Astrocyte (in vitro differentiated cells and primary cell): ENCODE measurements at regions not wholly inside any gene's neighbourhood (a gene's known extent, or its start where the extent isn't known, plus 50 kb on each side); places are given as distances from the start of the nearest gene placed in this dataset.
A peak's percentile ranks its signal among the peaks of the same experiment; 100 is the strongest.

Source experiments
- DNase-seq: peaks from one replicate; pipeline ENCODE4 v3.0.0-alpha.2; 2010; ENCODE audit warnings: low read depth
- FAIRE-seq: peaks from 2 replicates; lab custom pipeline; 2011; peaks lifted over from hg19 to GRCh38; lab: Jason Lieb, UNC
- H2AFZ ChIP-seq: 2 replicates; pipeline ENCODE4 v1.6.0; 2012; ENCODE audit warnings: low read depth, low read length, inconsistent platforms
- H3K27ac ChIP-seq: 2 replicates; pipeline ENCODE4 v1.5.1; 2011; ENCODE audit warnings: low read depth, low read length, inconsistent platforms
- H3K27me3 ChIP-seq: 2 replicates; pipeline ENCODE4 v1.6.0; 2011; ENCODE audit warnings: low read length, inconsistent platforms; ENCODE audit not compliant: insufficient read depth
- H3K36me3 ChIP-seq: 2 replicates; pipeline ENCODE4 v1.5.1; 2011; ENCODE audit warnings: low read length, inconsistent platforms; ENCODE audit not compliant: insufficient read depth
- H3K4me1 ChIP-seq: 2 replicates; pipeline ENCODE4 v1.5.1; 2011; ENCODE audit warnings: low read length, inconsistent platforms; ENCODE audit not compliant: insufficient read depth
- H3K4me2 ChIP-seq: 2 replicates; pipeline ENCODE4 v1.6.0; 2012; ENCODE audit warnings: low read length, inconsistent platforms
- H3K4me3 ChIP-seq: 2 replicates; pipeline ENCODE4 v1.5.1; 2011; ENCODE audit warnings: low read depth, mild to moderate bottlenecking, low read length, inconsistent platforms; ENCODE audit not compliant: insufficient read depth
- H3K79me2 ChIP-seq: 2 replicates; pipeline ENCODE4 v1.6.0; 2012; ENCODE audit warnings: mild to moderate bottlenecking, low read length, inconsistent platforms; ENCODE audit not compliant: insufficient read depth
- H3K9ac ChIP-seq: 2 replicates; pipeline ENCODE4 v1.6.0; 2012; ENCODE audit warnings: mild to moderate bottlenecking, low read length, inconsistent platforms
- H3K9me3 ChIP-seq: 2 replicates; pipeline ENCODE4 v1.5.1; 2012; ENCODE audit warnings: low read depth, mild to moderate bottlenecking, low read length, inconsistent platforms; ENCODE audit not compliant: insufficient read depth
- H4K20me1 ChIP-seq: 2 replicates; pipeline ENCODE4 v1.6.0; 2012; ENCODE audit warnings: low read length, inconsistent platforms; ENCODE audit not compliant: insufficient read depth
- H3K27ac Mint-ChIP-seq: one replicate; pipeline ENCODE4 v1.8.0; 2021; ENCODE audit warnings: mild to moderate bottlenecking, mixed read lengths; ENCODE audit not compliant: unreplicated experiment
- H3K27me3 Mint-ChIP-seq: one replicate; pipeline ENCODE4 v1.8.0; 2021; ENCODE audit warnings: low read depth, mixed read lengths; ENCODE audit not compliant: unreplicated experiment
- H3K36me3 Mint-ChIP-seq: one replicate; pipeline ENCODE4 v1.8.0; 2021; ENCODE audit warnings: low read depth, mixed read lengths; ENCODE audit not compliant: unreplicated experiment
- H3K4me1 Mint-ChIP-seq: one replicate; pipeline ENCODE4 v1.8.0; 2021; ENCODE audit warnings: low read depth, mixed read lengths; ENCODE audit not compliant: unreplicated experiment
- H3K4me3 Mint-ChIP-seq: one replicate; pipeline ENCODE4 v1.8.0; 2021; ENCODE audit warnings: mild to moderate bottlenecking, moderate library complexity, mixed read lengths; ENCODE audit not compliant: unreplicated experiment
- H3K9me3 Mint-ChIP-seq: one replicate; pipeline ENCODE4 v1.8.0; 2021; ENCODE audit warnings: mild to moderate bottlenecking, mixed read lengths; ENCODE audit not compliant: unreplicated experiment
- CTCF ChIP-seq: IDR thresholded peaks from 2 replicates; pipeline ENCODE4 v1.5.1; 2011; ENCODE audit warnings: low read depth, mild to moderate bottlenecking, inconsistent platforms, low read length, moderate library complexity; ENCODE audit not compliant: insufficient read depth
- EZH2 ChIP-seq: IDR thresholded peaks from 2 replicates; pipeline ENCODE4 v1.6.1; 2012; ENCODE audit warnings: mild to moderate bottlenecking, low read length, inconsistent platforms; ENCODE audit not compliant: insufficient read depth

DNA sequence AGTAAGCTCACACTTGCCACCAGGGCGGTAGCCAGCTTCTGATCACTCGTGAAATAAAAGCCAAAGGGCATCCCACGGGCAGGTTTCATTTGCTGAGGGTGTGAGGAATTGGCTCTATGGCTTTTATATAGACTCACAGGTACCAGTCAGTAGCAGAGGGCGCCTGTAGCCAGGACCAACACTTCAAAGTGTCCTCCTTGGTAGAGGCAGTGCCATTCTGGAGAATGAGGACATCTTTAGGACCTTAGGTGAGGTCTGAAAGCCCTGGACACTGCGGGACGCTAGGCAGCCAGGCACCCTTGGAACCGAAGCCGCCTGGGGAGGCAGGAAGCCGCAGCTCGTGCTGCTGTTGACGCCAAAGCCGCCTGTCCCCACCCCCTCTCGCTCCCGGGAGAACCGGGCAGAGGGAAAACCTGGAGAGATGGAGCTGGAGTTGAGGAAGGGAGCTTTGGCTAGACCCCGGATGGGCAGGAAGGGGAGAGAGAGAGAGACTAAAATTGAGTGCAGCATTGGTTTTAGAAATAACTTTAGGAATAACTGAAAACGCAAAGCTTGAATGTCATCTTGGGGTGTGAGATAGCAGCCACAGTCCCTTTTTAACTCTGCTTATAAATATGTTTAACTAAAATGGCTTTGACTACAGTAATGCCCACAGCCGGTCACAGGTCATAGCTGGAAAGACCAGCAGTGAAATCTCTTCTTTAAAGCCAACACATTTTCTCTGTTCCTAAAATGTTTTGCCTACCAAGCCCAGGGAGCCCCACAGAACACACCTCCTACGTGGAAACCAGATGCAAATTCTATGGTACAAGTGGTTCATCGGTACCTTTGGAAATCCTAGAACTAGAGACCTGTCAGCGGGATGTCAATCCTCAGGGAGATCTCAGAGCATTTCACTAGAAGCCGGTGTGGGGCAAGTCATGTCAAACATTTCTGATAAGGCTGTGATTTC lies 128.5 kb upstream of the CDYL start:
- no peaks in the 10 kb centered on the region for H3K79me2 ChIP-seq
- DNase-seq (peak; percentile 72), FAIRE-seq (no peak)
- H3K4me1 ChIP-seq = peaks cover 6% of the 10 kb centered on the region
- H3K9ac ChIP-seq = peak overlapping the region; percentile 67
- peak overlapping the region; percentile 96 for H2AFZ ChIP-seq
- no peaks in the 10 kb centered on the region for H3K27me3 ChIP-seq
- H3K4me3 ChIP-seq = peak overlapping the region; percentile 39
- H3K27ac ChIP-seq = no peak overlapping the region
- H4K20me1 ChIP-seq = no peaks in the 10 kb centered on the region
- Mint-ChIP-seq H3K27me3 (no peaks in the 10 kb centered on the region), H3K9me3 (peaks cover 4% of the 10 kb centered on the region), H3K36me3 (no peaks in the 10 kb centered on the region), H3K27ac (peak overlapping the region; percentile 59), H3K4me3 (peak overlapping the region; percentile 78), H3K4me1 (peaks cover 8% of the 10 kb centered on the region)
- H3K4me2 ChIP-seq = peak overlapping the region; percentile 84
- no peaks in the 10 kb centered on the region for H3K9me3 ChIP-seq
- no peaks in the 10 kb centered on the region for H3K36me3 ChIP-seq
- TF ChIP-seq CTCF (no peak), EZH2 (no peak)

GRCh38 chr6:4645713-4646360 lies 130.4 kb upstream of the CDYL start:
- Mint-ChIP-seq H3K4me3 (no peak overlapping the region), H3K36me3 (no peaks in the 10 kb centered on the region), H3K4me1 (peaks cover 8% of the 10 kb centered on the region), H3K27ac (peak overlapping the region; percentile 42), H3K9me3 (peaks cover 7% of the 10 kb centered on the region), H3K27me3 (no peaks in the 10 kb centered on the region)
- Histone ChIP-seq H4K20me1 (no peaks in the 10 kb centered on the region), H2AFZ (no peak overlapping the region), H3K4me3 (no peak overlapping the region), H3K4me1 (peaks cover 6% of the 10 kb centered on the region), H3K9ac (no peak overlapping the region), H3K27ac (no peak overlapping the region), H3K27me3 (no peaks in the 10 kb centered on the region), H3K4me2 (no peak overlapping the region), H3K36me3 (no peaks in the 10 kb centered on the region), H3K9me3 (no peaks in the 10 kb centered on the region), H3K79me2 (no peaks in the 10 kb centered on the region)
- TF ChIP-seq EZH2 (no peak), CTCF (no peak)
- FAIRE-seq (no peak), DNase-seq (no peak)

GRCh38 chr6:4644996-4645395 lies 131.2 kb upstream of the CDYL start:
- FAIRE-seq (no peak), DNase-seq (no peak)
- Histone ChIP-seq H3K9ac (no peak overlapping the region), H2AFZ (no peak overlapping the region), H3K27me3 (no peaks in the 10 kb centered on the region), H3K9me3 (no peaks in the 10 kb centered on the region), H3K4me3 (no peak overlapping the region), H4K20me1 (no peaks in the 10 kb centered on the region), H3K4me2 (no peak overlapping the region), H3K4me1 (peaks cover 6% of the 10 kb centered on the region), H3K79me2 (no peaks in the 10 kb centered on the region), H3K36me3 (no peaks in the 10 kb centered on the region), H3K27ac (no peak overlapping the region)
- peaks cover 8% of the 10 kb centered on the region for H3K4me1 Mint-ChIP-seq
- H3K4me3 Mint-ChIP-seq = no peak overlapping the region
- peaks cover 7% of the 10 kb centered on the region for H3K9me3 Mint-ChIP-seq
- H3K27ac Mint-ChIP-seq = no peak overlapping the region
- H3K36me3 Mint-ChIP-seq = no peaks in the 10 kb centered on the region
- H3K27me3 Mint-ChIP-seq = no peaks in the 10 kb centered on the region
- TF ChIP-seq CTCF = no peak
- TF ChIP-seq EZH2 = no peak
